GM13976 (cell line): ENCODE measurements at regions not wholly inside any gene's neighbourhood (a gene's known extent, or its start where the extent isn't known, plus 50 kb on each side); places are given as distances from the start of the nearest gene placed in this dataset.

Source experiments
- DNase-seq: peaks from one replicate; pipeline ENCODE4 v3.0.0; 2012; ENCODE audit warnings: low spot score
- CTCF ChIP-seq: IDR thresholded peaks from 2 replicates; pipeline ENCODE4 v1.5.1; 2012; ENCODE audit warnings: borderline replicate concordance, mild to moderate bottlenecking; ENCODE audit not compliant: insufficient read depth; ENCODE audit errors: extremely low read depth, missing control alignments, control extremely low read depth
- in situ Hi-C: fragments of 300-500 bp; cut with MboI; formaldehyde crosslinking; loops from one replicate; pipeline ENCODE4 v1.12.0; 2022; ENCODE audit warnings: low sequenced_read_pairs, mixed read lengths, inconsistent platforms; ENCODE audit not compliant: unreplicated experiment

- in situ Hi-C loops, result no loop called here
- DNase-seq, result no peak
- TF ChIP-seq CTCF, result no peak
These were observed 90.9 kb downstream of the HMX1 start for GRCh38 chr4:8780596-8781368.

- in situ Hi-C loops, result no loop called here
- no peak for DNase-seq
- TF ChIP-seq CTCF, result no peak
These were observed 91.6 kb downstream of the HMX1 start for GRCh38 chr4:8780086-8780485.

GRCh38 chr4:8779490-8779932 lies 92.1 kb downstream of the HMX1 start:
- in situ Hi-C loops, result no loop called here
- no peak for DNase-seq
- no peak for TF ChIP-seq CTCF

- no peak for TF ChIP-seq CTCF
- in situ Hi-C loops, result no loop called here
- DNase-seq, result no peak
These were observed 92.9 kb downstream of the HMX1 start for GRCh38 chr4:8778760-8779159.

GRCh38 chr4:8778291-8778690 lies 93.3 kb downstream of the HMX1 start:
- in situ Hi-C loops, result no loop called here
- TF ChIP-seq CTCF, result no peak
- DNase-seq, result no peak

- TF ChIP-seq CTCF, result no peak
- DNase-seq, result no peak
- in situ Hi-C loops, result no loop called here
These were observed 94.1 kb downstream of the HMX1 start for GRCh38 chr4:8777320-8778196.
